K562 (cell line): ENCODE measurements at regions not wholly inside any gene's neighbourhood (a gene's known extent, or its start where the extent isn't known, plus 50 kb on each side); places are given as distances from the start of the nearest gene placed in this dataset.

Source experiments
- BHLHE40 ChIP-seq: IDR thresholded peaks from 2 replicates; pipeline ENCODE4 v1.6.1; 2011; ENCODE audit warnings: low read length, improper control_type of control experiment
- CTBP1 ChIP-seq: fragments of 450-650 bp; IDR thresholded peaks from 2 replicates; pipeline ENCODE4 v1.6.1; 2016; ENCODE audit warnings: borderline replicate concordance
- E2F6 ChIP-seq, 2 experiments: IDR thresholded peaks; 2 replicates each; pipeline ENCODE4 v1.6.1; 2011; ENCODE audit warnings: borderline replicate concordance in 1 of 2, control low read depth in 1 of 2, low read depth in 1 of 2, low read length in 1 of 2, mild to moderate bottlenecking in 1 of 2, mixed read lengths in 1 of 2, moderate library complexity in 1 of 2; ENCODE audit not compliant: insufficient read depth in 1 of 2, insufficient read length in 1 of 2, poor library complexity in 1 of 2, severe bottlenecking in 1 of 2; ENCODE audit errors: extremely low read depth in 1 of 2
- KDM5B ChIP-seq: fragments of 200-600 bp; sonication (generic); IDR thresholded peaks from 2 replicates; pipeline ENCODE4 v1.6.1; 2012; ENCODE audit warnings: low read depth, mild to moderate bottlenecking, moderate library complexity, low read length, control low read depth, inconsistent platforms; ENCODE audit not compliant: insufficient replicate concordance
- MTA3 ChIP-seq: fragments of 450-650 bp; formaldehyde crosslinking; IDR thresholded peaks from 2 replicates; pipeline ENCODE4 v1.6.1; 2017; ENCODE audit warnings: mild to moderate bottlenecking, borderline replicate concordance
- MYC ChIP-seq, 2 experiments: fragments of 250-450 bp in 1 of 2; sonication (Bioruptor Pico) in 1 of 2; IDR thresholded peaks; 2 replicates each; pipeline versions ENCODE4 v1.5.1 to v1.6.1; 2012 to 2021; ENCODE audit warnings: low read depth in 2 of 2, borderline replicate concordance in 1 of 2, improper control_type of control experiment in 1 of 2, low read length in 1 of 2, mild to moderate bottlenecking in 1 of 2, moderate library complexity in 1 of 2
- NR4A1 ChIP-seq, 2 experiments: fragments of 250-450 bp in 1 of 2; fragments of 450-650 bp in 1 of 2; sonication (Bioruptor Pico) in 1 of 2; IDR thresholded peaks; 2 replicates each; pipeline versions ENCODE4 v1.4.0 to v1.6.1; 2016 to 2020; ENCODE audit warnings: mild to moderate bottlenecking in 2 of 2, missing compliant biosample characterization in 1 of 2, missing genetic modification characterization in 1 of 2, moderate library complexity in 1 of 2
- RB1 ChIP-seq: fragments of 450-650 bp; IDR thresholded peaks from 2 replicates; pipeline ENCODE4 v1.6.1; 2017; ENCODE audit warnings: low read depth, mild to moderate bottlenecking
- SNIP1 ChIP-seq: fragments of 450-650 bp; IDR thresholded peaks from 2 replicates; pipeline ENCODE4 v1.7.1; 2017; ENCODE audit warnings: low read depth, mild to moderate bottlenecking
- SREBF1 ChIP-seq: fragments of 150-350 bp; IDR thresholded peaks from 2 replicates; pipeline ENCODE4 v1.6.1; 2014; ENCODE audit warnings: antibody characterized with exemption, low read depth, low read length, borderline replicate concordance
- TOE1 ChIP-seq, 2 experiments: fragments of 450-650 bp in 1 of 2; sonication (generic) in 1 of 2; formaldehyde crosslinking in 1 of 2; IDR thresholded peaks; 2 replicates each; pipeline versions ENCODE4 v1.7.1 to v1.8.0; 2016 to 2022; ENCODE audit warnings: borderline replicate concordance in 2 of 2, mild to moderate bottlenecking in 2 of 2, antibody characterized with exemption in 1 of 2, inconsistent platforms in 1 of 2, low read depth in 1 of 2, missing genetic modification reagents in 1 of 2, moderate library complexity in 1 of 2
- ZBED1 ChIP-seq: IDR thresholded peaks from 2 replicates; pipeline ENCODE4 v1.6.1; 2014
- ZBTB17 ChIP-seq: fragments of 450-650 bp; formaldehyde crosslinking; IDR thresholded peaks from 2 replicates; pipeline ENCODE4 v1.4.0; 2020; ENCODE audit warnings: mild to moderate bottlenecking
- ZBTB7A ChIP-seq: IDR thresholded peaks from 2 replicates; pipeline ENCODE4 v1.6.1; 2011; ENCODE audit warnings: low read depth, mild to moderate bottlenecking, low read length, moderate library complexity, borderline replicate concordance; ENCODE audit not compliant: control insufficient read depth
- ZNF146 ChIP-seq: IDR thresholded peaks from one replicate; pipeline ENCODE4 v1.6.1; 2018; ENCODE audit warnings: missing compliant biosample characterization; ENCODE audit not compliant: unreplicated experiment
- ZNF584 ChIP-seq: fragments of 200-800 bp; sonication (Bioruptor generic); IDR thresholded peaks from 2 replicates; pipeline ENCODE4 v1.6.1; 2016; ENCODE audit warnings: low read depth, mild to moderate bottlenecking, missing genetic modification characterization, missing compliant biosample characterization
- TF ChIP-seq, protein P1 (sequence below): fragments of 450-650 bp; IDR thresholded peaks from 2 replicates; pipeline ENCODE4 v1.6.1; 2016; ENCODE audit warnings: low read depth

DNA sequence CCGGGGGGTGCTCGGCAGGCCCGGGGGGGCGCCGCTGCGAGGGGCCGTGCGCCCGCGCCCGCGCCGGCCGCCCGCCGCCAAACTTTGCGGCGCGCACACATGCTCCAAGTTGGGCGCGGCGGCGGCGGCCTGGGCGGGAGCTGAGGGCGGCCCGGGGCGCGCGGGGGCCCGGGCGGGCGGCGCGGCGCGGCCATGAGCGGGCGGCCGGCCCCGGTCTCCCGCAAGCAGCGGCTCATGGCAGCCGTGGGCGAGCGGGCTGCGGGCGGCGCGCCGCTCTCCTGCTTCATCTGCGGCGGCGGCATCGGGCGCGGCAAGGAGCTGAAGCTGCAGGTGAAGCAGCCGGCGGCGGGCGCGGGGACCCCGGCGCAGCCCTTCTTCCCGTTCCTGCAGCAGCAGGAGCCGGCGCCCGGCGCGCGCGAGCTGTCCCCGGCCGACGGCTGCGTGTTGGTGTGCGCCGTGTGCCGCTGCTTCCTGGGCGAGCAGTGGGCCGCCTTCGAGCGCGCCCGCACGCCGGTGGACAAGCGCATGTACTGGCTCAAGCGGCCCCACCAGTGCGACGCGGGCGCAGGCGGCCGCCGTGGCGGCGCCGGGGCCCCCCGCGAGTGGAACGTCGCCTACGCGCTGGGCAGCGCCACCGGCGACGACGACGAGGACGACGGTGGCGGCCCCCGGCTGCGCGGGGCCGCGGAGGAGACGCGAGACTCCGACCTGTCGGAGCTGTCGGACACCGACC, 57.2 kb upstream of the CIBAR2 start (continued):
- TF ChIP-seq E2F6 (IDR thresholded peaks at IDR 0.05; ENCODE audit: borderline replicate concordance in 1 of 2, extremely low read depth in 1 of 2, insufficient read depth in 1 of 2, insufficient read length in 1 of 2, low read depth in 1 of 2, low read length in 1 of 2, poor library complexity in 1 of 2, severe bottlenecking in 1 of 2) (peak; percentile 23 to 83), TOE1 (IDR thresholded peaks at IDR 0.05; ENCODE audit: borderline replicate concordance) (no peak), TOE1 (CRISPR knock-in tag; IDR thresholded peaks at IDR 0.05; ENCODE audit: borderline replicate concordance, low read depth) (no peak), KDM5B (peak; percentile 49), ZNF584 (CRISPR knock-in tag) (no peak), ZBED1 (no peak), ZNF146 (CRISPR knock-in tag) (no peak), SNIP1 (no peak), MTA3 (0 out of 2 replicates have a peak, but pooled peaks have one; percentile 30), ZBTB7A (0 out of 2 replicates have a peak, but pooled peaks have one; percentile 7), CTBP1 (peak; percentile 91), BHLHE40 (no peak), ZBTB17 (CRISPR knock-in tag) (0 out of 2 replicates have a peak, but pooled peaks have one; percentile 41), RB1 (peak; percentile 23; the same call in 1 of the 2 replicates), NR4A1 (CRISPR knock-in tag; IDR thresholded peaks at IDR 0.05) (no peak), NR4A1 (tag; IDR thresholded peaks at IDR 0.05) (0 out of 2 replicates have a peak, but pooled peaks have one; percentile 49), MYC (IDR thresholded peaks at IDR 0.05; ENCODE audit: low read depth, low read length) (no peak; the same call in 1 of the 2 replicates), MYC (CRISPR knock-in tag; IDR thresholded peaks at IDR 0.05; ENCODE audit: borderline replicate concordance, low read depth) (no peak), SREBF1 (no peak)
- TF ChIP-seq, protein P1, sequence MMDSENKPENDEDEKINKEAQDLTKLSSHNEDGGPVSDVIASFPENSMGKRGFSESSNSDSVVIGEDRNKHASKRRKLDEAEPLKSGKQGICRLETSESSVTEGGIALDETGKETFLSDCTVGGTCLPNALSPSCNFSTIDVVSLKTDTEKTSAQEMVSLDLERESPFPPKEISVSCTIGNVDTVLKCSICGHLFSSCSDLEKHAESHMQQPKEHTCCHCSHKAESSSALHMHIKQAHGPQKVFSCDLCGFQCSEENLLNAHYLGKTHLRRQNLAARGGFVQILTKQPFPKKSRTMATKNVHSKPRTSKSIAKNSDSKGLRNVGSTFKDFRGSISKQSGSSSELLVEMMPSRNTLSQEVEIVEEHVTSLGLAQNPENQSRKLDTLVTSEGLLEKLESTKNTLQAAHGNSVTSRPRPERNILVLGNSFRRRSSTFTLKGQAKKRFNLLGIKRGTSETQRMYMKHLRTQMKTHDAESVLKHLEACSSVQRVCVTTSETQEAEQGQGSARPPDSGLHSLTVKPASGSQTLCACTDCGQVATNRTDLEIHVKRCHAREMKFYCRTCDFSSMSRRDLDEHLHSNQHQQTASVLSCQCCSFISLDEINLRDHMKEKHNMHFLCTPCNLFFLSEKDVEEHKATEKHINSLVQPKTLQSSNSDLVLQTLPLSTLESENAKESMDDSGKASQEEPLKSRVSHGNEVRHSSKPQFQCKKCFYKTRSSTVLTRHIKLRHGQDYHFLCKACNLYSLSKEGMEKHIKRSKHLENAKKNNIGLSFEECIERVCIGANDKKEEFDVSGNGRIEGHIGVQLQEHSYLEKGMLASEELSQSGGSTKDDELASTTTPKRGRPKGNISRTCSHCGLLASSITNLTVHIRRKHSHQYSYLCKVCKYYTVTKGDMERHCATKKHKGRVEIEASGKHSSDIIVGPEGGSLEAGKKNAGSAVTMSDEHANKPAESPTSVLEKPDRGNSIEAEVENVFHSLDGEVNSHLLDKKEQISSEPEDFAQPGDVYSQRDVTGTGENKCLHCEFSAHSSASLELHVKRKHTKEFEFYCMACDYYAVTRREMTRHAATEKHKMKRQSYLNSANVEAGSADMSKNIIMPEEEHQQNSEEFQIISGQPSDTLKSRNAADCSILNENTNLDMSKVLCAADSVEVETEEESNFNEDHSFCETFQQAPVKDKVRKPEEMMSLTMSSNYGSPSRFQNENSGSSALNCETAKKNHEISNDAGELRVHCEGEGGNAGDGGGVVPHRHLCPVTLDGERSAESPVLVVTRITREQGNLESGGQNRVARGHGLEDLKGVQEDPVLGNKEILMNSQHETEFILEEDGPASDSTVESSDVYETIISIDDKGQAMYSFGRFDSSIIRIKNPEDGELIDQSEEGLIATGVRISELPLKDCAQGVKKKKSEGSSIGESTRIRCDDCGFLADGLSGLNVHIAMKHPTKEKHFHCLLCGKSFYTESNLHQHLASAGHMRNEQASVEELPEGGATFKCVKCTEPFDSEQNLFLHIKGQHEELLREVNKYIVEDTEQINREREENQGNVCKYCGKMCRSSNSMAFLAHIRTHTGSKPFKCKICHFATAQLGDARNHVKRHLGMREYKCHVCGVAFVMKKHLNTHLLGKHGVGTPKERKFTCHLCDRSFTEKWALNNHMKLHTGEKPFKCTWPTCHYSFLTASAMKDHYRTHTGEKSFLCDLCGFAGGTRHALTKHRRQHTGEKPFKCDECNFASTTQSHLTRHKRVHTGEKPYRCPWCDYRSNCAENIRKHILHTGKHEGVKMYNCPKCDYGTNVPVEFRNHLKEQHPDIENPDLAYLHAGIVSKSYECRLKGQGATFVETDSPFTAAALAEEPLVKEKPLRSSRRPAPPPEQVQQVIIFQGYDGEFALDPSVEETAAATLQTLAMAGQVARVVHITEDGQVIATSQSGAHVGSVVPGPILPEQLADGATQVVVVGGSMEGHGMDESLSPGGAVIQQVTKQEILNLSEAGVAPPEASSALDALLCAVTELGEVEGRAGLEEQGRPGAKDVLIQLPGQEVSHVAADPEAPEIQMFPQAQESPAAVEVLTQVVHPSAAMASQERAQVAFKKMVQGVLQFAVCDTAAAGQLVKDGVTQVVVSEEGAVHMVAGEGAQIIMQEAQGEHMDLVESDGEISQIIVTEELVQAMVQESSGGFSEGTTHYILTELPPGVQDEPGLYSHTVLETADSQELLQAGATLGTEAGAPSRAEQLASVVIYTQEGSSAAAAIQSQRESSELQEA = no peak
